GM19324 (cell line): ENCODE measurements at regions not wholly inside any gene's neighbourhood (a gene's known extent, or its start where the extent isn't known, plus 50 kb on each side); places are given as distances from the start of the nearest gene placed in this dataset.

Source experiments
- ATAC-seq: cut with Tn5 transposase; IDR thresholded peaks from one replicate; pipeline ENCODE4 v1.9.1; 2021; ENCODE audit warnings: mild to moderate bottlenecking, moderate library complexity; ENCODE audit not compliant: unreplicated experiment, low FRiP score

DNA sequence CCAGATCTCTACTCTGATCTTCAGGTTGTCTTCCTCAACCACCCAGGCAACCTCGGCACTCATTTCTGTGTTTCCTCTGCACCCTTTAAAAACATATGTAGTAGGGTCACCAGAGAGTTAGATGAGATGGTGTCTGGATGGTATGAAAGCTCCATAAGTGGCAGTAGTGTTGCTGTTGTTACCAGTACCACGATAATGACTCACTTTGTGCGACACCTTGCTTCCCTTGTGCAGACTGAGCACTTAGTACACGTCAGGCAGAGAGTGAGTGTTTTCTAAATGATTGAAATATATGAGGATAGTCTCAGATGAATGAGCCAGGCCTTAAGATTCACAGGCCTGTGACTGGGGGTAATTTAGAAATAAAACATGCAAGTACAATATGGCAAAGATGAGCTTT lies 188.7 kb downstream of the MAF start:
- no peak for ATAC-seq

- ATAC-seq, result no peak
These were observed 189.2 kb downstream of the MAF start for GRCh38 chr16:79411357-79411756.

DNA sequence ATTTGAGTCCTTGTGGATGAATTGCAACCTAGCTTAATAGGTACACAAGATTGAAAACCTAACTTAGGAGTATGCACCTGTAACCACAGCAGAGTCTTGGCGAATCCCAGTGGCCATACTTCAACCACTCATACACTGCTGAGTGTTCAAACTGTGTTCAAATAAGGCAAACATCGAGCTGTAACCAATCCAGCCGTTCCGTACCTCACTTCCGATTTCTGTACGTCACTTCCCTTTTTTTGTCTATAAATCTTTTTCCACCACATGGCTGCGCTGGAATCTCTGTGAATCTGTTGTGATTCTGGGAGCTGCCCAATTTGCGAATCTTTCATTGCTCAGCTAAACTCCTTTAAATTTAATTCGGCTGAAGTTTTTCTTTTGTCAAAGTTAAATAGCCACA lies 190.6 kb downstream of the MAF start:
- no peak for ATAC-seq

- no peak for ATAC-seq
These were observed 192.2 kb downstream of the MAF start for GRCh38 chr16:79408355-79408754.

DNA sequence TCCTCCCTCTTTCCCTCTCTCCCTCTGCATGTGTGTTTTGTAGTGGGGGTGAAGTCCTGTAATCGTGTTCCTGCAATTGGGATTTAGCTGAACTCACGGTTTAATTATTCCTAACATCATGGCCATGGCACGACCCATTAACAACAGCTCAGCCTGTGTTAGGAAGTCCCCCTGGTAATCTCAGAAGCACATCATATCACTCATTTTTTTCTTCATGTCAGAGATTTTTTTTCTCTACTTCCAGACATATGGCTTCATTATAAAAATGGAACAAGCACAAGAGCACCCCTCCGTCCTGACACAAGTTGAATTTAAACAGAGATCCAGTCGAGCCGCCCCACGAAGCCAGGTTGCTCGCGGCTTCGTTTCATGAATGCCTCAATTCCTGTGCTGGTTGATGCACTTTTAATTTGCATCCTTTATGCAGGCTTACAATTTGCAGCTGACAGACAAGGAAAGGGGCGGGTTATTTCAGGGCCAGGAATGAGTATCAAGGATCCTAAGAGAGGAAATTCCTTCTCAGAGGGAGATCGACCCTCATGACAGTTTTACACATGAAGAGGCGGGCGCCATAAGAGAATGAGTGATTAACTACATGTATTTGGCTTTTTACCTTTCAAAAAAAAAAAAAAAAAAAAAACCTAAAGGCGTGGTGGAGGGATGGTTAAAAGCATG lies 192.9 kb downstream of the MAF start:
- no peak for ATAC-seq

GRCh38 chr16:79407005-79407404 lies 193.5 kb downstream of the MAF start:
- no peak for ATAC-seq

GRCh38 chr16:79404571-79404970 lies 196.0 kb downstream of the MAF start:
- no peak for ATAC-seq

GRCh38 chr16:79403534-79403933 lies 197.0 kb downstream of the MAF start:
- no peak for ATAC-seq

DNA sequence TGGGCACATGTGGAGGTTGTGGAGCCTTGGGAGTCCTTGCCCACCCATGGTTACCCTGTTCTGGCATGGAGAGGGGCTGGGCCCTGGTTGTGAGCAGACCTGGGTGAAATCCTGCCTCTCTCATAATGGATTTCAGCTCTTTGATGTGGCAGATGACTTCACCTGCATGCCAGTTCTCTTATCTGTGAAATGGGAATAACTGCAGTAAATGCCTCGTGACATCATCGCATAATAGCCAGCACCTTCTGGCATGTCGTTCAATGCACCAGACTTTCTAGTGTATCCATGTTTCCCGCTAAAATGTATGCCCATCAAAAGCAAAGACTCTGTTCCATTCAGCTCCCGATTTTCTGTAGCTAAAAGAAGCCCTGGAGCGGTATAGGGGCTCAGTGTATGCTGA lies 197.6 kb downstream of the MAF start:
- no peak for ATAC-seq

GRCh38 chr16:79402356-79402755 lies 198.2 kb downstream of the MAF start:
- ATAC-seq, result no peak

GRCh38 chr16:79401782-79402181 lies 198.8 kb downstream of the MAF start:
- ATAC-seq, result no peak

DNA sequence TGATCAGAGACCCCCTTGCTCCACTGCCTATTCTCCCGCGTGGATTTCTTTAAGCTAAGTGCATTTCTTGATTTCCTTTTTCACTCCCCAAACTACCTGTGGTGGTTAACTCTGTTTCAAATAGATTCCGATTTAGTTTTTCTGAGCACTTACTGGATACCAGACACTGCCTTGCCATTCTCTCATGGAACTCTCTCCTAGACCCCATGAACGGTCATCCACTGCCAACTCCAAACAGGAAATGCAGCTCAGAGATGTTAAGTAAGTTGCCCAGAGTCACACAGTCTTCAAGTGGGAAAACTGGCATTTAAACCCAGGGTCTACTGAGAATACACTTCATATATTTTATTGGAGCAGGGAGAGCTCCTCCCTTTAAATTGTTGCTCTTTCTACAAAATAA lies 199.4 kb downstream of the MAF start:
- ATAC-seq, result no peak

DNA sequence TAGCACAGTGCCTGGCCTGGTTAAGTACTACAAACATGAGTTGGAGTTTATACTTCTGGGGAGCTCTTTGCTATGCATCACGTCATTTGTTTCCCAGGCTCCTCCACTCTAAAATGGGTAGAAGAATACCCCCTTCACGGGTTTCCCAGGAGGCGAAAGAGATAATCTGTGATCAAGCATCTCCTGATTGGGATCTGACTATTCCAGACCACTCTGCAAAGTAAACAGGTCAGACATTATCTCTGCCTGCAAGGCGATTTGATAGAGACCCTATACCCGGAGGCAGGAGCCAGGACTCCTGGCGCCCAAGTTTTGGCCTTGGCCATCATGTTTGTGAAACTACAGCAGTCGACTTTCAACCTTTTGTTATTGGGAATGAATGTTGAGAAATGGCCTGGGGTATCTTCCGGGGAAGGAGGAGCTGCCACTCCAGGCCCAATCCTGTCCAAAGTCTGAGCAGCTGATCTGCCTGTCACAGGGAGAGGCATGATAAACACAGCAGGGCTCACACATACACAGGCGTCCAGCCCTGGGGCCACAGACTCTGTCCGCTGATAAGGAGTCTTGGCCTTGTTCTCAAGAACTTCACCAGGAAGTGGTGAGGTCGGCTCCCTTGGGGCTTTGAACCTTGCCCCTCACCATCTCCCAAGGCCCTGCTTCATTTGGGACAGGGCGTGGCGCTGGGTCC lies 199.9 kb downstream of the MAF start:
- ATAC-seq, result no peak

- no peak for ATAC-seq
These were observed 204.9 kb downstream of the MAF start for GRCh38 chr16:79395591-79395990.

DNA sequence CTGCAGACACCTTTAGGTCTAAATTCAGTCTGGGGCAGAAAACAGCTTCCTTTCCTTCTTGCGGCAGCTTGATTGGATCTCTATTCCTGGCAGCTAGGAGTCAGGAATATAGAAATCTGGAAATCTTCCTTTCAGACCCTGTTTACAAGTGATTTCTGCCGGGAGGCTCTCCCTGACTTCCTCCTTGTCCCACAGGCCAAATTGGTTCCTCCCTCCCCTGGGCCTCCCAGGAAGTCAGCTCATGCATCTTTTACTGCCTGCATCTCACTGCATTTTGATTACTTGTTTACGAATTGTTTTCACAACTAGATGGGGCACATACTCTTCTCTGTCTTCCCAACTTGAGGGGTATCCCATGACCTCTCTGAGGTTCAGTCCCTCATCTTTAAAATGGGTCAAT lies 206.3 kb downstream of the MAF start:
- ATAC-seq, result no peak

DNA sequence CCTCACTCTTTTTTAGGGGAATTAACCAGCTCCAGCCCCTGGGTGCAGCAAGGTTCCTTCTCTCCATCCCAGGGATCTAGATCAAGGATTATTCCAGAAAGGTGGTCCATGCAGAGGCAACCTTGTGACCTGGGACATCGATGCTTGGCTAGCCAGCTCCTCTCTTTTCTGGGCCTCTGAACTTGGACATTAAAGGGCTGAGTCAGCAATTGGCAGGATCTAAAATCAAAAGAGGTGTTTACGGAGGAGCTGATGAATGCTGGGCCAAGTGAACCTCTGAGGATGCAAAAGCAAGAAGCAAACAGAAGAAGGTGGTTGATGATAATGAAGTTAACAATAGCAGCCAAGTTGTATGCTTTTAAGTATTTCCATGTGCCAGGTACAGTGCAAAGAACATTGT lies 207.0 kb downstream of the MAF start:
- ATAC-seq, result no peak

- no peak for ATAC-seq
These were observed 207.4 kb downstream of the MAF start for GRCh38 chr16:79393127-79393526.

DNA sequence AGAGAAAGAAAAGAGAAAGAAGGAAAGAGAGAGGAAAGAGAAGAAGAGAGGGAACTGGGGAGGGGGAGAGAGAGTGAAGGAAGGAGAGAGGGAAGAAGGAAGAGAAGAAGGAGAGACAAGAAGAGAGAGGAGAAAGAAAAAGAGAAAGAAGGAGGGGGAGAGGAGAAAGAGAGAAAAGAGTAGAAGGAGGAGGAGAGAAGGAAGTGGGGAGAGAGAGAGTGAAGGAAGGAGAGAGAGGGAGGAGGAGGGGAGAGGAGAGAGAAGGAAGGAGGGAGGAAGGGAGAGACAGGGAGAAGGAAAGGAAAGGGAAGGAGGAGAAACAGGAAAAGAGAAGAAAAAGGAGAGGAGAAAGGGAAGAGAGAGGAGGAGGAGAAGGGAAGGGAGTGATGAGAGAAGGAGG lies 208.5 kb downstream of the MAF start:
- no peak for ATAC-seq

- no peak for ATAC-seq
These were observed 209.1 kb downstream of the MAF start for GRCh38 chr16:79391395-79391794.

GRCh38 chr16:79390481-79391051 lies 210.0 kb downstream of the MAF start:
- no peak for ATAC-seq

DNA sequence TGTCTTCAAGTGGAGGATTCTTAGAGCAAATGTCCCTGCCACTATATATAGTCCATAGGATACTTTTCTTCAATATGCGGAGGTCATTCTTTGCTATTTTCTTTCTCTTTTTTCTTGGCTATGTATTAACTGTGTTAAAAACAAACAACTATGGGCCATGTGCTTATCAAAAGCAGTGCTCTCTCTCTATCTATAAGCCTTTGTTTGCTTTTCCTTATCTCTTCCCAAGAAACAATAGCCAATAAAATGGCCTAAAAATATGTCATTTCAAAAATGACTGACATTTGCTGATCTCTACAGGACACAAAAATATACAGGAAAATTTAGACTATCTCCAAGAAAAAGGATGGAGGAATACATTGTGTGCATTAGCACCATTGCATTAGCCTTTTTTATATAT lies 212.1 kb downstream of the MAF start:
- ATAC-seq, result no peak

DNA sequence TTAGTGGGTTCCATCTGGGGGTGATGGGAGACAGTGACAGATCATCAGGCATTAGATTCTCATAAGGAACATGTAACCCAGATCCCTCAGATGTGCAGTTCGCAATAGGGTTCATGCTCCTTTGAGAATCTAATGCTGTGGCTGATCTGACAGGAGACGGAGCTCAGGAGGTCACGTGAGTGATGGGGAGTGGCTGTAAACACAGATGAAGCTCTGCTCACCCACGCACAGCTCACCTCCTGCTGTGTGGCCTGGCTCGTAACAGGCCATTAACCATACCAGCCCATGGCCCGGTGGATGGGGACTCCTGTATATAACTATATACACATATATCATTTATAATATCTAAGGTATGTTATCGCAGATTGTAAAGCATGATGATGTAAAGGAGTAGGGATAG lies 214.2 kb downstream of the MAF start:
- ATAC-seq, result no peak
